GM21360 (cell line): ENCODE measurements at regions not wholly inside any gene's neighbourhood (a gene's known extent, or its start where the extent isn't known, plus 50 kb on each side); places are given as distances from the start of the nearest gene placed in this dataset.

Experiments used
- ATAC-seq: cut with Tn5 transposase; IDR thresholded peaks from one replicate; pipeline ENCODE4 v1.9.1; 2021; ENCODE audit warnings: mild to moderate bottlenecking, moderate library complexity; ENCODE audit not compliant: unreplicated experiment

- ATAC-seq, result peak; percentile 53
Observed at GRCh38 chr11:123261345-123262106, 66.5 kb upstream of the CLMP start.

GRCh38 chr11:123260511-123261211 lies 65.6 kb upstream of the CLMP start:
- no peak for ATAC-seq

DNA sequence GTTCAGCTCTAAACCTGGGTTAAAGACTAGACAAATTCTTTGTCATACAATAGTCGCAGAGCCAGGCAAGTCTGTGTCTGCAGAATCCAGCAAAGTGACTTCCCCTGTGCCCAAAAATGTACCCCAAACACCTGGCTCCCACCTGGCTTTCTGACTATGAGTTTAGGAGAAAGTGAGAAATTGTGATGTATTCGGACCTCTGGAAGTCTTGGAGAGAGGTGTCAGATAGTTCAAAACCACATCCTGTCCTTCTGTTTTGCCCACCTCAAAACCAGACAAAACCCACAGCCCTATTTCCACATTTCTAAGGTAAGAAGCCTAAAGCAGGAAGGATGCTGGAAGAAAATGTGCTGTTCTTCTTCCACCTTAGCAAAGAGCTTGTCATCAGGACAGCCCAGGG lies 63.8 kb upstream of the CLMP start:
- ATAC-seq, result no peak

- no peak for ATAC-seq
Observed at GRCh38 chr11:123257370-123257769, 62.3 kb upstream of the CLMP start.

DNA sequence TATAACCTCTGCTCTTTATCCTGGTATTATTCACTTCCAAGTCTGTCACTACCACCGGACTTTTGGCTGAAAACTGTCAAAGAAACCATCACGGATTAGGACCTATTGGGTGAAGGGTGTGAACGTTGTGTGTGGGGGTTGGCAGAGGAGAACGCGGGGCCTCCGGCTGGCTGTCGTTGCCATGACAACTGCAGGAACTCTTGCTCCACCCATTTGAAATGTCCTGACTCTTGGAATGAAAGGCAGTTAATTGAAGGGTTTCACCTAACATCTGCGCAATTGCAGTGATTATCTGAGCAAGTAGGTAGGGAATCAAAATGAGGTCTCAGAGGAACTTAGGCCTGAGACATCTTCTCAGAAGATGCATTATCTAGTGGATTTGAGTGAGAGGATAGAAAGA lies 60.9 kb upstream of the CLMP start:
- ATAC-seq, result no peak

DNA sequence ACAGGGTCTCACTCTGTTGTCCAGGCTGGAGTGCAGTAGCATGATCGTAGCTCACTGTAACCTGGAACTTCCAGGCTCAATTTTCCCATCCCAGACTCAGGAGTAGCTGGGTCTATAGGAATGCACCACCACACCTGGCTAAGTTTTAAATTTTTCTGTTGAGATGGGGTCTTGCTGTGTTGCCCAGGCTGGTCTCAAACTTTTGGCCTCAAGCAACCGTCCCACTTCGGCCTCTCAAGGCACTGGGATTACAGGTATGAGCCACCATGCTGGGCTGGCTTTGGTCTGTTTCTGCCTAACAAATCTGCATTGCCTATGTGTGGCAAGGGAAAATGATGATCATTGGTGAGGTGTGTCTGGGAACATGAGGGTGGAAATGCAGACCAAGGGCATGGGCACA lies 59.3 kb upstream of the CLMP start:
- ATAC-seq, result no peak

- no peak for ATAC-seq
Observed at GRCh38 chr11:123253911-123254310, 58.9 kb upstream of the CLMP start.

DNA sequence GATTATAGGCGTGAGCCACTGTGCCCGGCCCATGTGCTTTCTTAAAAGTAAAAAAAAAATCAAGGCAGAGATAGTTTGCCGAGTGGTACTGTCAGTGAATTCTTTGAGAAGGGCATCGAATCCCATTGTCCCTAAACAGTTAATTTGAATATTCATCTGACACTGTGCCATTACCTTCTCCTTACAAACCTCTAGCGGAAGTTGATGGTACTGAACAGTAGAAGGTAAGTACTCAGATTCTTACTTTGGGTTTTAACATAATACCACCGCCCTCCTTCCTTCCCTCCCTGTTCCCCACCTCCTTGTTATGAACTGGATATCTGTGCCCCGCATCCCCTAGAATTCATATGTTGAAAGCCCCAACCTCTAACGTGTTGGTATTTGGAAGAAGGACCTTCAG lies 58.2 kb upstream of the CLMP start:
- no peak for ATAC-seq

GRCh38 chr11:123251657-123252344 lies 56.8 kb upstream of the CLMP start:
- no peak for ATAC-seq

- no peak for ATAC-seq
Observed at GRCh38 chr11:123250892-123251656, 56.0 kb upstream of the CLMP start.

DNA sequence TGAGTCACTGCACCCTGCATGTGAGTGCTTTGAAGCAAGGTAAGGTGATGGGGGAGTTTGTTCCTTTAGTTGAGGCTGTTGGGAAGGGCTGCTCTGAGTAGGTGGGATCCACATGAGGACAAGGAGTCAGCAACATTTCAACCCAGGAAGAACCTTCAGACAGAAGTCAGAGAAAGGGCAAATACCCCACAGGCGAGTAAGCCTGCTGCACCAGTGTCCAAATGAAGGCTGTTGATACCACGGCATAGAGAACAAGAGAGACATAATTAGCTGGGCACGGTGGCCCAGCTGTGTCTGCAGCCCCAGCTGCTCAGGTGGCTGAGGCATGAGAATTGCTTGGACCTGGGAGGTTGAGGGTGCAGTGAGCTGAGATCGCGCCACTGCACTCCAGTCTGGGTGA lies 54.3 kb upstream of the CLMP start:
- no peak for ATAC-seq

GRCh38 chr11:123247813-123248379 lies 52.8 kb upstream of the CLMP start:
- no peak for ATAC-seq

DNA sequence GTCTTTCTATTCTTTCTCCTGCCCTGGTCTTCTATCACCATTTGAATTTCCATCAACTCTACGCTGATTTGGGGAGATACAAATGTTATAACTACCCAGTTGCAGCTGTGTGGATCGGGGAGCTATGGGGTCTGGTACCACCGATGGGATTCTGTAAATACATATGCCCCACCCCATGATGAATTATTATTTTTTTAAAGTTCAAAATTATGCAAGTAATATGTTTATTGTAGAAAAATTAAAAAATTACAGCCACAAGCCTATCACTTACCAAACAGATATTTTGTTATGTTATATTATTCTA lies 52.4 kb upstream of the CLMP start:
- no peak for ATAC-seq

- ATAC-seq, result peak; percentile 83
Observed at GRCh38 chr11:123246749-123247495, 51.9 kb upstream of the CLMP start.

GRCh38 chr11:123245567-123245966 lies 50.5 kb upstream of the CLMP start:
- no peak for ATAC-seq
